ENCODE measurements at regions not wholly inside any gene's neighbourhood (a gene's known extent, or its start where the extent isn't known, plus 50 kb on each side); places are given as distances from the start of the nearest gene placed in this dataset.

- TF ChIP-seq, protein P1, sequence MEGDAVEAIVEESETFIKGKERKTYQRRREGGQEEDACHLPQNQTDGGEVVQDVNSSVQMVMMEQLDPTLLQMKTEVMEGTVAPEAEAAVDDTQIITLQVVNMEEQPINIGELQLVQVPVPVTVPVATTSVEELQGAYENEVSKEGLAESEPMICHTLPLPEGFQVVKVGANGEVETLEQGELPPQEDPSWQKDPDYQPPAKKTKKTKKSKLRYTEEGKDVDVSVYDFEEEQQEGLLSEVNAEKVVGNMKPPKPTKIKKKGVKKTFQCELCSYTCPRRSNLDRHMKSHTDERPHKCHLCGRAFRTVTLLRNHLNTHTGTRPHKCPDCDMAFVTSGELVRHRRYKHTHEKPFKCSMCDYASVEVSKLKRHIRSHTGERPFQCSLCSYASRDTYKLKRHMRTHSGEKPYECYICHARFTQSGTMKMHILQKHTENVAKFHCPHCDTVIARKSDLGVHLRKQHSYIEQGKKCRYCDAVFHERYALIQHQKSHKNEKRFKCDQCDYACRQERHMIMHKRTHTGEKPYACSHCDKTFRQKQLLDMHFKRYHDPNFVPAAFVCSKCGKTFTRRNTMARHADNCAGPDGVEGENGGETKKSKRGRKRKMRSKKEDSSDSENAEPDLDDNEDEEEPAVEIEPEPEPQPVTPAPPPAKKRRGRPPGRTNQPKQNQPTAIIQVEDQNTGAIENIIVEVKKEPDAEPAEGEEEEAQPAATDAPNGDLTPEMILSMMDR (IDR thresholded peaks at IDR 0.05) = no peak
- TF ChIP-seq POLR2A (IDR thresholded peaks at IDR 0.05) (no peak), POLR2AphosphoS5 (IDR thresholded peaks at IDR 0.05) (no peak)
Observed at GRCh38 chr10:36650274-36650673, 475.1 kb upstream of the ANKRD30A start.
